ENCODE measurements at regions not wholly inside any gene's neighbourhood (a gene's known extent, or its start where the extent isn't known, plus 50 kb on each side); places are given as distances from the start of the nearest gene placed in this dataset.

- 71% methylated on average over 1 of the region's 1 CpG for WGBS (ENCODE audit: insufficient coverage, low coverage, low lambda C conversion rate, missing lambda C conversion rate)
These were observed 70.7 kb upstream of the TRHDE start for GRCh38 chr12:72201457-72201856.

GRCh38 chr12:72203764-72204335 is 68.3 kb upstream of the TRHDE start:
- TF ChIP-seq POLR2A (IDR thresholded peaks at IDR 0.05) (no peak), CTCF (IDR thresholded peaks at IDR 0.05) (no peak)
- no peak overlapping the region for H3K4me3 ChIP-seq

More at GRCh38 chr12:72201457-72201856, 70.7 kb upstream of the TRHDE start:
- Histone ChIP-seq H3K9me3 (no peaks in the 10 kb centered on the region), H3K4me1 (no peaks in the 10 kb centered on the region), H3K27ac (no peak overlapping the region), H3K36me3 (no peaks in the 10 kb centered on the region), H3K4me3 (no peak overlapping the region), H3K27me3 (no peaks in the 10 kb centered on the region)
- TF ChIP-seq POLR2A (IDR thresholded peaks at IDR 0.05) (no peak), CTCF (IDR thresholded peaks at IDR 0.05) (no peak)
- DNase-seq, result no peak
- intact Hi-C loops (cut with DNase I), result no loop called here
- ATAC-seq, result no peak

GRCh38 chr12:72207079-72207478 is 65.1 kb upstream of the TRHDE start:
- TF ChIP-seq CTCF (IDR thresholded peaks at IDR 0.05), result no peak
- no peak for TF ChIP-seq POLR2A (IDR thresholded peaks at IDR 0.05)
- no peak overlapping the region for H3K27ac ChIP-seq
- no peaks in the 10 kb centered on the region for H3K27me3 ChIP-seq
- intact Hi-C loops (cut with DNase I), result no loop called here
- H3K4me1 ChIP-seq, result no peaks in the 10 kb centered on the region
- no peaks in the 10 kb centered on the region for H3K36me3 ChIP-seq
- DNase-seq (no peak), ATAC-seq (no peak)
- no peaks in the 10 kb centered on the region for H3K9me3 ChIP-seq
- H3K4me3 ChIP-seq, result no peak overlapping the region

More at GRCh38 chr12:72203764-72204335, 68.3 kb upstream of the TRHDE start:
- intact Hi-C loops (cut with DNase I), result no loop called here
- Histone ChIP-seq H3K9me3 (no peaks in the 10 kb centered on the region), H3K4me1 (no peaks in the 10 kb centered on the region), H3K27me3 (no peaks in the 10 kb centered on the region), H3K27ac (no peak overlapping the region), H3K36me3 (no peaks in the 10 kb centered on the region)
- ATAC-seq, result no peak
- DNase-seq, result no peak
- WGBS (ENCODE audit: insufficient coverage, low coverage, low lambda C conversion rate, missing lambda C conversion rate), result 67% methylated on average over 5 of the region's 5 CpGs

- DNase-seq, result no peak
- intact Hi-C loops (cut with DNase I), result no loop called here
- no peak overlapping the region for H3K4me3 ChIP-seq
- H3K36me3 ChIP-seq, result no peaks in the 10 kb centered on the region
- ATAC-seq, result no peak
- no peak overlapping the region for H3K27ac ChIP-seq
- no peaks in the 10 kb centered on the region for H3K4me1 ChIP-seq
- WGBS (ENCODE audit: insufficient coverage, low coverage, low lambda C conversion rate, missing lambda C conversion rate), result 76% methylated on average over 7 of the region's 7 CpGs
- H3K27me3 ChIP-seq, result no peaks in the 10 kb centered on the region
- TF ChIP-seq POLR2A (IDR thresholded peaks at IDR 0.05) (no peak), CTCF (IDR thresholded peaks at IDR 0.05) (no peak)
- no peaks in the 10 kb centered on the region for H3K9me3 ChIP-seq
These were observed 64.4 kb upstream of the TRHDE start for GRCh38 chr12:72207486-72208409.
